ENCODE measurements at regions not wholly inside any gene's neighbourhood (a gene's known extent, or its start where the extent isn't known, plus 50 kb on each side); places are given as distances from the start of the nearest gene placed in this dataset.

DNA sequence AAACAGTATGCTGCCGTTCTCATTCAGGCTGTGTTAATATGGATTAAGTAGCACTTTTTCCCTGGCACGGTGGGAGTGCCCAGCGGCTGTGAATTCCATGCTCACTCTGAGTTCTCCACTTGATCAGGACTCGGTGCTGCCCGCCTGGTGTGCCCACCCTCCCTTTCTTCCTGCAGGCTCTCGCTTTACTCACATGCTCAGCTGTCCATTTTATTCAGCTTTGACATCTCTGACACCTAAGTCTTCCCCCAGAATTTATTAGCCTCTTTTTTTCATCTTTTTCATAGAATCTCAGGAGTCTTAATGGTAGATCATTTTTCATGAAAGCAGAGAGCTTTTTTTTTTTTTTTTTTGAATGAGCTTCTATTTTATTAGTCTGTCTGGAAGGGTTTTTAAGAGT, 626.5 kb downstream of the IRX1 start:
- TF ChIP-seq CTCF (IDR thresholded peaks at IDR 0.05) (no peak), POLR2A (IDR thresholded peaks at IDR 0.05) (no peak)
